HepG2 (cell line): ENCODE measurements at regions not wholly inside any gene's neighbourhood (a gene's known extent, or its start where the extent isn't known, plus 50 kb on each side); places are given as distances from the start of the nearest gene placed in this dataset.

Experiments
- BORCS8-MEF2B ChIP-seq: sonication (generic); formaldehyde crosslinking; IDR thresholded peaks from 2 replicates; pipeline ENCODE4 v1.8.0; 2022; ENCODE audit warnings: mild to moderate bottlenecking, missing genetic modification reagents
- ESRRA ChIP-seq: sonication (generic); formaldehyde crosslinking; IDR thresholded peaks from 2 replicates; pipeline ENCODE4 v1.5.1; 2020; ENCODE audit warnings: mild to moderate bottlenecking, low read depth, missing genetic modification reagents
- GTF3A ChIP-seq: sonication (generic); formaldehyde crosslinking; conservative IDR thresholded peaks from 2 replicates; pipeline ENCODE4 v1.4.0; 2020; ENCODE audit warnings: mild to moderate bottlenecking, missing genetic modification reagents
- MZF1 ChIP-seq: sonication (generic); formaldehyde crosslinking; IDR thresholded peaks from 2 replicates; pipeline ENCODE4 v1.8.1; 2023; ENCODE audit warnings: mild to moderate bottlenecking, missing genetic modification reagents, borderline replicate concordance
- NFRKB ChIP-seq: fragments of 450-650 bp; IDR thresholded peaks from 2 replicates; pipeline ENCODE4 v1.6.1; 2017
- POLR2A ChIP-seq, 2 experiments: IDR thresholded peaks; 2 replicates each; pipeline ENCODE4 v1.6.1; 2011; ENCODE audit warnings: low read depth in 2 of 2, low read length in 2 of 2, mild to moderate bottlenecking in 1 of 2, moderate library complexity in 1 of 2; ENCODE audit not compliant: insufficient read depth in 1 of 2
- POLR2AphosphoS5 ChIP-seq: IDR thresholded peaks from 2 replicates; pipeline ENCODE4 v1.6.1; 2012; ENCODE audit warnings: low read depth, low read length
- RAD21 ChIP-seq: fragments of 450-650 bp; formaldehyde crosslinking; IDR thresholded peaks from 2 replicates; pipeline ENCODE4 v1.5.0; 2020; ENCODE audit warnings: mild to moderate bottlenecking
- SNAPC2 ChIP-seq: sonication (generic); formaldehyde crosslinking; IDR thresholded peaks from 2 replicates; pipeline ENCODE4 v1.8.1; 2022; ENCODE audit warnings: mild to moderate bottlenecking, missing genetic modification reagents
- SP4 ChIP-seq: sonication (generic); formaldehyde crosslinking; IDR thresholded peaks from 2 replicates; pipeline ENCODE4 v1.8.1; 2023; ENCODE audit warnings: mild to moderate bottlenecking, missing genetic modification reagents
- ZNF446 ChIP-seq: sonication (generic); formaldehyde crosslinking; IDR thresholded peaks from 2 replicates; pipeline ENCODE4 v1.5.0; 2020; ENCODE audit warnings: mild to moderate bottlenecking, missing genetic modification reagents
- TF ChIP-seq, protein P1 (sequence below): sonication (generic); formaldehyde crosslinking; IDR thresholded peaks from 2 replicates; pipeline ENCODE4 v1.5.0; 2020; ENCODE audit warnings: mild to moderate bottlenecking, missing genetic modification reagents, moderate library complexity
- TF ChIP-seq, protein P2 (sequence below): sonication (generic); formaldehyde crosslinking; IDR thresholded peaks from 2 replicates; pipeline ENCODE4 v1.4.0; 2020; ENCODE audit warnings: low read depth, mild to moderate bottlenecking, missing genetic modification reagents
- TF ChIP-seq, protein P3 (sequence below): sonication (generic); formaldehyde crosslinking; IDR thresholded peaks from 2 replicates; pipeline ENCODE4 v1.8.1; 2022; ENCODE audit warnings: mild to moderate bottlenecking, missing genetic modification reagents

DNA sequence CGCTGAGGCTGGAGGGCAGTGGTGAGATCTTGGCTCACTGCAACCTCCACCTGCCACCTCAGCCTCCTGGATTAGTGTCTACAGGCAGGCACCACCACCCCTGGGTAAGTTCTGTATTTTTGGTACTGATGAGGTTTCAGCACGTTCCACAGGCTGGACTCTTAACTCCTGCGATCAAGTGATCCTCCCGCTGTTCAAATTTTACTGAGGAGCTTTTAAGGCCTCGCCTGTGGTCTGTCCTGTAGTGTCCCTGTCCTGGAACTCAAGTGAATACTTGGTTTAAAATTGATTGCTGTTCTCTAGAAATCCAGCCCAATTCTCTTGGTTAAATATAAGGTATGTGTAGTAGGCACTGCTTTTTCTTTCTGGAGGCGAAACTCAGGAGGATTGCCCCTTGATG, 65.2 kb downstream of the DPRX start:
- TF ChIP-seq, protein P1, sequence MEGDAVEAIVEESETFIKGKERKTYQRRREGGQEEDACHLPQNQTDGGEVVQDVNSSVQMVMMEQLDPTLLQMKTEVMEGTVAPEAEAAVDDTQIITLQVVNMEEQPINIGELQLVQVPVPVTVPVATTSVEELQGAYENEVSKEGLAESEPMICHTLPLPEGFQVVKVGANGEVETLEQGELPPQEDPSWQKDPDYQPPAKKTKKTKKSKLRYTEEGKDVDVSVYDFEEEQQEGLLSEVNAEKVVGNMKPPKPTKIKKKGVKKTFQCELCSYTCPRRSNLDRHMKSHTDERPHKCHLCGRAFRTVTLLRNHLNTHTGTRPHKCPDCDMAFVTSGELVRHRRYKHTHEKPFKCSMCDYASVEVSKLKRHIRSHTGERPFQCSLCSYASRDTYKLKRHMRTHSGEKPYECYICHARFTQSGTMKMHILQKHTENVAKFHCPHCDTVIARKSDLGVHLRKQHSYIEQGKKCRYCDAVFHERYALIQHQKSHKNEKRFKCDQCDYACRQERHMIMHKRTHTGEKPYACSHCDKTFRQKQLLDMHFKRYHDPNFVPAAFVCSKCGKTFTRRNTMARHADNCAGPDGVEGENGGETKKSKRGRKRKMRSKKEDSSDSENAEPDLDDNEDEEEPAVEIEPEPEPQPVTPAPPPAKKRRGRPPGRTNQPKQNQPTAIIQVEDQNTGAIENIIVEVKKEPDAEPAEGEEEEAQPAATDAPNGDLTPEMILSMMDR, result no peak
- TF ChIP-seq RAD21 (CRISPR knock-in tag) (no peak), POLR2A (IDR thresholded peaks at IDR 0.05; ENCODE audit: insufficient read depth in 1 of 2, low read depth in 2 of 2, low read length in 2 of 2) (no peak), SP4 (no peak), SNAPC2 (CRISPR knock-in tag) (no peak), POLR2AphosphoS5 (no peak), GTF3A (no peak), BORCS8-MEF2B (CRISPR knock-in tag) (no peak), ESRRA (CRISPR knock-in tag) (no peak), NFRKB (no peak), ZNF446 (no peak), MZF1 (CRISPR knock-in tag) (no peak)
- TF ChIP-seq, protein P2, sequence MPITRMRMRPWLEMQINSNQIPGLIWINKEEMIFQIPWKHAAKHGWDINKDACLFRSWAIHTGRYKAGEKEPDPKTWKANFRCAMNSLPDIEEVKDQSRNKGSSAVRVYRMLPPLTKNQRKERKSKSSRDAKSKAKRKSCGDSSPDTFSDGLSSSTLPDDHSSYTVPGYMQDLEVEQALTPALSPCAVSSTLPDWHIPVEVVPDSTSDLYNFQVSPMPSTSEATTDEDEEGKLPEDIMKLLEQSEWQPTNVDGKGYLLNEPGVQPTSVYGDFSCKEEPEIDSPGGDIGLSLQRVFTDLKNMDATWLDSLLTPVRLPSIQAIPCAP (CRISPR knock-in tag), result no peak
- TF ChIP-seq, protein P3, sequence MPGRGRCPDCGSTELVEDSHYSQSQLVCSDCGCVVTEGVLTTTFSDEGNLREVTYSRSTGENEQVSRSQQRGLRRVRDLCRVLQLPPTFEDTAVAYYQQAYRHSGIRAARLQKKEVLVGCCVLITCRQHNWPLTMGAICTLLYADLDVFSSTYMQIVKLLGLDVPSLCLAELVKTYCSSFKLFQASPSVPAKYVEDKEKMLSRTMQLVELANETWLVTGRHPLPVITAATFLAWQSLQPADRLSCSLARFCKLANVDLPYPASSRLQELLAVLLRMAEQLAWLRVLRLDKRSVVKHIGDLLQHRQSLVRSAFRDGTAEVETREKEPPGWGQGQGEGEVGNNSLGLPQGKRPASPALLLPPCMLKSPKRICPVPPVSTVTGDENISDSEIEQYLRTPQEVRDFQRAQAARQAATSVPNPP, result no peak
